ENCODE measurements at regions not wholly inside any gene's neighbourhood (a gene's known extent, or its start where the extent isn't known, plus 50 kb on each side); places are given as distances from the start of the nearest gene placed in this dataset.

DNA sequence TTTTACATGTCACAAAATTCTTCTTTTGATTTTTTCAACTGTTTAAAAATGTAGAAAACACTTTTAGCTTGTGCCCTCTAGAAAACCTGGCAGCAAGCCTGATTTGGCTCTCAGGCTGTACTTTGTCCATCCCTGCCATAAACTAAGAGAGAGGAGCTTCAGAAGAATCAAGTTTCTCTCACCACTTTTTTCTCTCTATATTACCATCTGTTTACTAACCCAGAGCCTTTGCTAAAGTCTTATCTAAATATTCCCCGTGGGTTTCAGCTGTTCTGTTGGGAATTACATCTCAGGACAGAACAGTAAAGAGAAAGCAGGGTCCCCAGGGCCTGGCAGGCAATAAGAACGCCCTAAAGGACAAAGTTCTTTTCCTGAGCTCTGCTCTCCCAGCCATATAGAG, 409.1 kb upstream of the CRIM1 start:
- DNase-seq (ENCODE audit: low spot score): no peak

DNA sequence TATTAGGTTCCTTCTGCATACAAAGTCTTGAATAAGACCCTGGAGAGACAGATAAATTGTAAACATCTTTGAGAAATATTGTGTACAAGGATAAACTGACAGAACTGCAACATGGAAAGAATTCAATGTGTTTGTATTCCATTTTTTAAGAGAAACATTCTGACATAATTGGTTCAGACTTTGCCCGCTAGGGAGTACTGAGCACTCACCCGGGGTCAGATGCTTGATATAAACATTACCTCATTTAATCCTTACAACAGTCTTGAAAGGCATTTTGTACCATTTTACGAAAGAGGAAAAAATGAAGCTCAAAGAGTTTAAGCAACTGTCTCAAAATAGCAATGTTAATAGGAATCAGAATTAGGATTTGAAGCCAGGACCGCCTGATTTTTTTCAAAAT, 416.7 kb upstream of the CRIM1 start:
- no peak for DNase-seq (ENCODE audit: low spot score)

DNA sequence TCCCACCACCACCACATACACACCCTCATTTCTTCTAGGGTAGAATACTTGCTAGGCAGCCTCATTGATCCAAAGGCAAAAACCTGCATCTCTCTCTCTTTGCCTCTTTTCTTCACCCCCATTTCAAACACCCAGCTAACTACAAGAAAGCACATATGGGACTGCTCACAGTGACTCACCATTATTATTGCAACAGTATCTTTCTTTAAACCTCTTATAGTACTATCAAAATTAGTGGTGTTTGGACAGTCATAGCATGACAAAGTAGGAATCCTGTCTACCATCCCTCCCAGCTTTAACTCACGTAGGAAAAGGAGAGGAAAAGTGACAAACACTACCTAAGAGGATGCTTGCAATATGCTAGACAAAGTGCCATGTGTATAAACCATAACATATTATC, 422.5 kb upstream of the CRIM1 start:
- DNase-seq (ENCODE audit: low spot score): peak; percentile 15

DNA sequence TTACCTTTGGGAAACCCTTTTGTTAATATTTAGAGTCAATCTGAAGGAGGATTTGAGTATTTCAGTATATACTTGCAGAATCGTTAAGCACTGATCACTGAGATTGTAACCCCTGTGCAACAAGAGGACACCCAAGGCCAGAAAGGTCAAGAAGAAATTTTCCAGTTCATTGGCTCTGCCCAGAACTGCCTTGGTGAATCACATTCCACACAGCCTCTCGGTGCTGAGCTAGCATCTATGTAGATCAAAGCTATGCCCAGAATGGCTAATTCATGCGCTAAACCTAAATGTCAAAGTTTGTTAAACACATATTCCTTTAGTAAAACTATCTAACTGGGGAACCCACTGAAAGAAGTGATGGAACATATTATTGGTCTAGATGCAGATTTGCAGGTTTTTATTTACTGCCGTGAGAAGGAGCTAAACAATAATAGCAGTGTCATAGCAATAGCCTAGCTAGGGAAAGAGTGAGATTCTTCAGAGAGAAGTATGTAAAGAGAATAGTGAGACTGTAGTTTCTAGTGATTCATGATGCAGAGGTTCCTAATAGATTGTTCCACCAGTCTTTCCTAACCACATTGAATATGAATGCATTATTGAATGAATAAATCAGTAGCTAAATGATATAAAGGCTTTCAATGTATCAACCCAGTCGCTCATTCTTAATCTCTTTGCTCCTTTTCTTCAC, 423.2 kb upstream of the CRIM1 start:
- DNase-seq (ENCODE audit: low spot score): no peak

DNA sequence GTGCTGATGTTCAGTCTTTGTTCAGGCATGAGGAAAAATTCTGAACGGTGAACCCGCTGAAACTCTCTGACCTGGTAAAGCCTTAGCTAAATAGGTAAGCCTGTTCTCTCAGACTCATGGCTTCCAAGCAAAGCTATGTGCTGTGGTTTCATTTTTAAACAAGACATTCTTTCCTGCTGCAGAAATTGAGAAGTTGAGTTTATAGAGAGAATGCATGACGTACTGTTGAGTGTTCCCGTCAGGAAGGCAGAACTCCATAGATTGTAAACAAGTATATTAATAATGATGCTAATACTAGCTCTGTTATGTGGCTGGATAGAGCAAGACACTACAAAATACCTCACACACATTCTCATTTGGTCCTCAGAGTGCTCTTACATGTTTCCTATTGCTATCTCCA, 424.0 kb upstream of the CRIM1 start:
- DNase-seq (ENCODE audit: low spot score): no peak

DNA sequence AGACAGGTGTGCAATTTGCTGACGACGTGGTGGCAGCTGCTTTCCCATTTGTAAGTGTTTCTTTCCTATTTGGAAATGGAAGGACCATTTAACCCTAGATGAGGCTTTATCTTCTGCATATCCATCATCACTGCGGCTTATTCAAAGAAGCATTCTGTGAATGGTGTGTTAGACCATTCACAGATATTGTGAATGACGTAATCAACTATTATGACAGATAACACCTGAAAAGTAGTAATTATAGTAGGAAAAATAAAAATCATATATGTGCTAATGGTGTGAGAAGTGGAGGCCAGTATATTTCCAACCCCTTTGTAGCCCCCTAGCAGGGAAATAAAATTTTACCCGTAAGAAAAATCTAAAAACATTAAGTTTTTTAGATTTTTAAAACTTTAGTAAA, 424.5 kb upstream of the CRIM1 start:
- no peak for DNase-seq (ENCODE audit: low spot score)

DNA sequence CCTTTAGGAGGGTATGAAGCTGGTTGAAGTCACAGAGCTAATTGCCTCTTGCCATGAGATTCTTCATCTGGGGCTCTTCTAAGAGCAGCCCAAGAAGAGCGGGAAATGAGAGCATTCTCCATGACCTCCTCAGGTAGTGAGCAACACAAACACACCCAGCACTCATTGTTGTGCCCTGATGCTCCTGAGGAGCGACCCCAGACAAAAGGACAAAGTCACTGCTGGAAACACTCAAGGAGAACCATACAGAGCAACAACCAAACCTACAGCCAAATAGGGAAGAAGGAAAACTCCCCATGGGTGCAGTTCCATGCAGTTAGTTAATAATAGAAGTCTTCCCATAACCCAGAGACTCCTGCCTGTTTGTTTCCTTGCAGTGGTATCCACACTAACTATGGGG, 426.0 kb upstream of the CRIM1 start:
- no peak for DNase-seq (ENCODE audit: low spot score)

DNA sequence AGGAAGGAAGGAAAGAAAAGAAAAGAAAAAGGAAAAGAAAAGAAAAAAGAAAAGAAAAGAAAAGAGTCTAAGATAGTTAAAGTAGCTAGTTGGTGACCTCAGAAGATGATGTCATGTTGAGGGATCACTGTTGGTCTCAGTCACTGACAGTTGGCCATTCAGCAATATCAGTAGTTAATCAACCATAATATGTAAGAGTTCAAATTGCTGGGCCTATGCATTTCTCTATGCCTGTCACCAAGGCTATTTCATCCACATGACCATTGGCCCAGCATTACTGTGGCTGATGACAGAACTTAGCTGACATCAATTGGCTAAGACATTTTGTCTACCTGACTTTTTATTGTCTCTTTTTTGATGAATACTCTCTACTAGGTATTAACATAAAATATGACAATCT, 435.5 kb upstream of the CRIM1 start:
- no peak for DNase-seq (ENCODE audit: low spot score)

DNA sequence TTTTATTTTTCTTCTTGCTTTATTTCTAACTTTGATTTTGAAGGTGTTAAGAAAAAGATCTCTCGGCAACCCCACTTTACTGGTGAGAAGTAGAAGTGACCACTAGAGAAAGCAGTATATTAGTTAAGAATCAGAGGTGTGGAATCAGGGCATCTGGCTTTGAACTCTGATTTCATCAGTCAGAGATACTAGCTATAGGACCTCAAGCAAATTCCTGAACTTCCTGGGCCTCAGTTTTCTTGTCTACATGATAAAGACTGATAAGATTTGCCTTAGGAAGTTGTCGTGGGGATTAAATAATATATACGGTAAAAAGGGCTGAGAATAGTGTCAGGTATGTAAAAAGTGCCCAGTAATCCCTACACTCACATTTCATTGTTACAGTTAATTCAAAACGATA, 440.3 kb upstream of the CRIM1 start:
- DNase-seq (ENCODE audit: low spot score): no peak

DNA sequence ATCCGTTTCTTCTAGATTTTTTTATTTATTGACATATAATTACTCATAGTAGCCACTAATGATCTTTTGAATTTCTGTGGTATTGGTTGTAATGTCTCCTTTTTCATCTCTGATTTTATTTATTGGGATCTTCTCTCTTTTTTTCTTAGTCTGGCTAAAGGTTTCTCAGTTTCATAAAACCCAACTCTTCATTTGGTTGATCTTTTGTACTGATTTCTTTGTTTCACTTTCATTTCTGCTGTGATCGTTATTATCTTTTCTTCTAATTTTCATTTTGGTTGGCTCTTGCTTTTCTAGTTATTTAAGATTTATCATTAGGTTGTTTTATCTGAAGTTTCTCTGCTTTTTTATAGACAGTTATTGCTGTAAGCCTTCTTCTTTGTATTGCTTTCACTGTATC, 463.6 kb upstream of the CRIM1 start:
- DNase-seq (ENCODE audit: low spot score): no peak

DNA sequence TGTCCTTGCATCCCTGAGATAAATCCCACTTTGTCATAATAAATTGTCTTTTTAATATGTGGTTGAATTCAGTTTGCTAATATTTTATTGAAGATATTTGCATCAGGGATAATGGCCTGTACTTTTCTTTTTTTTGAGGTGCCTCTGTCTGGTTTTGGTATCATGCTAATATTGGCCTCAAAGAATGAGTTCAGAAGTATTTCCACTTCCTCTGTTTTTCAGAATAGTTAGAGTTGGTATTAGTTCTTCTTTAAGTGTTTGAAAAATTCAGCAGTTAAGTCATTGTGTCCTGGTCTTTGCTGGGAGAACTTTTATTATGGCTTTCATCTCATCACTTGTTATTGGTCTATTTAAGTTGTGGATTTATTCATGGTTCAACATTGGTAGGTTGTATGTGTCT, 464.1 kb upstream of the CRIM1 start:
- DNase-seq (ENCODE audit: low spot score): no peak

DNA sequence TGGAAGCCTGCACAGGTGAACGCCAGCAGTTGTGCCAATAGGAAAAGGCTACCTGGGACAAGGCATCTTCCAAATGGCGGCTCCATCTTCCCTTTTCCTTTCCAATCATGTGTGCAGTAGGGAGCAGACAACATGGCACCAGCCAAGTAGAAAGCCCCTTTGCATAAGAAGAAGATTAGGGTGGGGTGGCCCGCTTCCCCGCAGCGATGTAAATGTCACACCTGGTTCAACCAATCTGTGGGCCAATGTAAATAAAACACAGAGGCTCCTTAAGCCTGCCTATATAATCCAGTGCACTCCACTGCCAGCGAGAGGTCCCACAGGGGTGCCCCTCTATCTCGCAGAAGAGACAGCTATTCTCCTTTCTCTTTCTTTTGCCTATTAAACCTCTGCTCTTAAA, 468.4 kb upstream of the CRIM1 start:
- DNase-seq (ENCODE audit: low spot score): no peak

DNA sequence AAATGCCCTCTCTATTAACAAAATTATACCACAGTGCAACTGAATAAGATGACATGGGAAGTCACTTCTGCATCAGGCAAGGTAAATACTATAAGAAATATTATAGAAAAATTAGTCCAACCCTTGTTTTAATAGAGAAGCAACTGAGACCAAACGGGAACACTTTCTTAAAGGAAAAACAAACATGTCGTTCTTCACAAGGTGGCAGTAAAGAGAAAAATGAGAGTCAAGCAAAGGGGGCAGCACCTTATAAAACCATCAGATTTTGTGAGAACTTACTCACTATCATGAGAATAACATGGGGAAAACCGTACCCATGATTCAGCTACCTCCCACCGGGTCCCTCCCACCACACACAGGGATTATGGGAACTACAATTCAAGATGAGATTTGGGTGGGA, 481.7 kb upstream of the CRIM1 start:
- DNase-seq (ENCODE audit: low spot score): peak; percentile 6

DNA sequence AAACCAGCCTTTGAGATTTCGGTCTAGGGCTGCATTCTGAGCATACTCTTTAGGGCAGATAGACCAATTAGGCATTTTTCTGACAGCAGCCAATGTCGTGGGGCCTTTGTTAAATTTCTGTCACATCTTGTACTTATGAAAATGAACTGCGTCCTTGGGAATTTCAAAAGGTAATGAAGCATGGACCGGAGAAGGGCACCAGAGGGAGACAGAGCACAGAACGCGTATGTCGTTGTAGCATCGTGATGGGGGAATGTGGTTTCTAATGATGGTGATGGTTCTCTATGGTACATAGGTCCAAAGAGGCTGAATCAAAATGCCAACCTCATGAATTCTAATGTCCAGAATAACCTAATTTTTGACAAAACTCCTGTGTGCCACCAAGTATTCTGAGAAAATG, 483.9 kb upstream of the CRIM1 start:
- DNase-seq (ENCODE audit: low spot score): peak; percentile 6

DNA sequence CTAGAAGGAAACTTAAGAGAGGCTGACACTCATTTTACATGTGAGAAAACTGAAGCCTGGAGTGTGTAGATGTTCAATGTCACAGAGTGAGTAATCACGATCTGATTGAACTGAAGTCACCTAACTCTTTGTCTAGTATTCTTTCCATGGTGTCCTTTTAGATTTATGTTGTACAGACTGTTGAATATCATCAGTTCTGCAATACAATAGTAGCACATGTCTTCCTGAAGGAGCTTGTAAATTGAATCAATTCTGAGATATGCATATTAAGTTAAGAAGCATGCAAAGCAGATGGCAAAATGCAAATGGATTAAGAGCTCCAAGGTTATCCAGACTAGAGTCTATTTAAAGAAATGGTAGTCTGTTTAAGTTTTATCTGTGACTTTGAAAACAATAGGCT, 484.9 kb upstream of the CRIM1 start:
- DNase-seq (ENCODE audit: low spot score): no peak

DNA sequence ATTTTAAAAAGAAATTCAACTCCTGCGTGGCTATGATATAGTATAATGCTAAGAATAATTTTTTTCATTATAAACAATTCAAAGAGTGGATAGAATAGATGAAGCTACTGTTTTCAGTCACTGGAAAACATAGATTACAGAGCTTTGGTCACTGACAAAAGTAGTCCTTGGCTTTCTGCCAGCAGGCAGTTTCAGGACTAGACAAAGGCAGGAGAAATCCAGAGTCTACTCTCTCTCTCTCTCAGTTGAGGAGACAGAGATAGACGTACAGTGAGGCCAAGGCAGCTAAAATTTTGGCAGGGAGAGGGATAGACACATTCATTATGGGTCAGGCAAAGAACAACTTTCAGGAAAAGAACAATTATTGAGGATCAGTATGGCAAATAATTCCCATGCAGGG, 491.4 kb upstream of the CRIM1 start:
- no peak for DNase-seq (ENCODE audit: low spot score)

DNA sequence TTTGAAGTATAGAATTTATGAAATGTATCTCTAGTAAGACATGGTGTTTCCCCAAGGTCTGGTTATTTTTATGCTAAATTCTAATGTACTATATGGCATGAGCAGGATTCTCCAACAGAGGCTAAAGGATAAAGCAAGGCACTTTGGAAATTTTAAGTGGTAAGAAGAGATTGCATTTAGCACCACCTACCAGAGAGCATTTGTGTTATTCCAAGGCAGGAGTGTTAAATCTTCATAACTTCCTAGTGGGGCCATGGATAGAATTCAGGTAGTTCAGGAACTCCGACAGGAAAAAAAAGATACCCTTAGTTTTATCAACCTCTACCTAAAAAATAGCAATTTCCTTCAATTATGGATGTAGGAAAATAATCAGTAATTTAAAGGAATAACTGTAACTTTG, 497.4 kb upstream of the CRIM1 start:
- DNase-seq (ENCODE audit: low spot score): no peak

DNA sequence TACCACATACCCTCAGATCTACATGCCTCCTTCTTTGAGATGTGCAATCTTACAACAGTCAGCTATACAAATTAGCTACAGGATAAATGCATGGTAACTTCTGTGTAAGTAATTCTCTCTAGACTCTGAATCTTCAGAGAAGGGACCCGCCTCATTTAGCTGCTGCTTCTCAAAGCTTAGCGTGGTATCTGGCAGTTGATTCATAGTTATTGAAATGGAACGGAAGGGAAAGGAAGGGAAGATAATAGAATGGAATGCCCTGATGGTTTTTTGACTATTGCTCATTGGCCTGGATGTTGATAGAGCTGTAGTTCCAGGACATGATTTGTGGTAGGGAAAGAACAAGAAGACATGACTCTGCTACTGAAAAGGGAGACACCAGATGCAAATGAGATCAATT, 498.1 kb upstream of the CRIM1 start:
- no peak for DNase-seq (ENCODE audit: low spot score)

DNA sequence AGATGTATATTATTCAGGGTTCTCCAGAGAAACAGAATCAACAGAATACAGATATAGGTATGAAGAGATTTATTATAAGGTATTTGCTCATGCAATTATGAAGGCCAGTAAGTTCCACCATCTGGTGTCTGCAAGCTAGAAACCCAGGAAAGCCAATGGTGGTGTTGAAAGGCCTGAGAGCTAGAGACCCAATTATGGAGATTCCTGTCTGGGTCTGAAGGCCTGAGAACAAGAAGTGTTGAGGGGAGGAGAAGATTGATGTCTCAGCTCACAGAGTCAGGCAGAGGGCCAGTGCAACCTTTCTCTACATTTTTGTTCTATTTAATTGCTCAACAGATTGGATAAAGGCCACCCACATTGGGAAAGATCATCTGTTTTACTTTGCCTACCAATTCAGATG, 524.2 kb upstream of the CRIM1 start:
- no peak for DNase-seq (ENCODE audit: low spot score)

DNA sequence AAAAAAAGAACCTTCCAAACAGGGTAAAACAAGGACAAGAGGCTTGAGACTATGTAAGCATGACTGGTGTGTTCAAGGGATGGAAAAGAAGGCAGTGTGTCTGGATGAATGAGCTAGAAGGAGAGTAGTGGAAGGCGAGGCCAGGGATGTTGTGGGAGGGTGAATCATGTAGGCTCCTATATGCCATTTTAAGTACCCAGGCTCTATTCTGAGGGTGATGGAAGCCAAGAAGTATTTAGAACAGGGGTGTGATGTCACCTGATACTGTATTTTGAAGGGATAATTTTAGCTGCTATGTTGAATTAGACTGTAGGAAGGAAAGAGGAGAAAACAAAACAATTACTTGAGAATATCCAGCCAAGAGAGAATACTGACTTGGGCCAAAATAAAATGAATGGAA, 524.7 kb upstream of the CRIM1 start:
- DNase-seq (ENCODE audit: low spot score): no peak

DNA sequence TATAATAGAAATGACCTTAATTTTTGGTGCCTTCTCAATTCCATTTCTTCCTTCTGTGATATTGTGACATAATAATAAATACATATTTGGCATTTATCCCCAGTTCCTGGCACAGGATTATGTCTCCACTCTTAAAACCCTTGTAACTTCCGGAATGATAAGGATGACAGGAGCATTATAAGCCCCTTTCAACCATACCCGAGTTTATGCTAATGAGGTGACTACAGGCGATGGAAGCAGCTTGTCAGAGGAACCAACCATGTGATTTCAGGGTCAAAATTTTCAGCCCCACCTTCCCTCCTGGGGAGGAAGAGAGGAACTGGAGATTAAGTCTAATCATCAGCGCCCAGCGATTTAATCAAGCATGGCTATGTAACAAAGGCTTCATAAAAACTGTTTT, 528.5 kb upstream of the CRIM1 start:
- DNase-seq (ENCODE audit: low spot score): no peak

DNA sequence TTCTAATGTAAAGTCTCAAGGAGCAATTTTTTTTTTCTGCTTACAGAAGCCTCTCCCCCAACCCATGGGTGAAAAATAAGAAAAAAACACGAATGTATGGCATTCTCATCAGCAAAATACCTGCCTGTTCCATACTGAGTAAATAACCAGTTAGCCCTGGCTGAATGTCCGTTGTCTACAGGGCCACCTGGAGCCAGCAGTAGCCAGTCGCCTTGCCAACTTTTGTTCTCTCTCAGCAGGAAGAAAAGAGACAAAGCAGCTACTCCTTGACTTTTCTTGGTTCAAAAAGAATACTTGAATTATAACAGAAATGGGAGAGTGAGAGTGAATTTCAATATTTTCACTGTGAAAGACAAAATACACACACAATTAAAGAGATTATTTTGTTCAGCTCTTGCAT, 532.9 kb upstream of the CRIM1 start:
- DNase-seq (ENCODE audit: low spot score): no peak

DNA sequence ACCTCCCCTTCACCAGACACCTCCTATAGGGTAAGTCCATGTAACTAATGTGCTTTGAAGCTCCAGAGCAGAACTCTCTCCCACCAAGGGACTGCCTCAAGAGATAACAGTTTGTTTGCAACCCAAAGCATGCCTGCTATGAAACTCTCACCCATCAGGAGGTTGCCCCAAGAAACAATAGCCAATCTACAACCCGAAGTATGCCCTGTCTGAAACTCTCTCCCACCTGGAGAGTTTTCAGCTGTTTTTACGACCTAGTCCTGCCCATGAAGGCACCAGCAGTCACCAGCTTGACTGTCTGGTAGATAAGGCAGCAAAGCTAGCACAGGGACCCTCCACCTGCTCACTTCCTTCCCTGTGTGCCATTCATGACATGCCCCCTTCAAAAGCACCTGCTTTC, 533.9 kb upstream of the CRIM1 start:
- DNase-seq (ENCODE audit: low spot score): no peak

DNA sequence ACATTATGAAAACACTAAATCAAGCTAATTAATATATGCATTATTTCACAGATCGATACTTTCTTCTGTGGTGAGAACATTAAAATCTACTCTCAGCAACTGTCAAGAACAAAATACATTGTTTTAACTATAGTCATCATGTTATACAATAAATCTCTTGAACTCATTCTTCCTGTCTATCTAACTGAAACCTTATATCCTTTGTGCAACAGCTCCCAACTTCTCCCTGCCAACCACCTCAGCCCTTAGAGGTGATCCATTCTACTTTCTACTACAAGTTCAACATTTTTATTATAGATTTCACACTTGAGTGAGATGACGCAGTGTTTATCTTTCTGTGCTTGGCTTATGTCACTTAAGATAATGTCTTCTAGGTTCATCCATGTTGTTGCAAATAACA, 535.2 kb upstream of the CRIM1 start:
- no peak for DNase-seq (ENCODE audit: low spot score)

DNA sequence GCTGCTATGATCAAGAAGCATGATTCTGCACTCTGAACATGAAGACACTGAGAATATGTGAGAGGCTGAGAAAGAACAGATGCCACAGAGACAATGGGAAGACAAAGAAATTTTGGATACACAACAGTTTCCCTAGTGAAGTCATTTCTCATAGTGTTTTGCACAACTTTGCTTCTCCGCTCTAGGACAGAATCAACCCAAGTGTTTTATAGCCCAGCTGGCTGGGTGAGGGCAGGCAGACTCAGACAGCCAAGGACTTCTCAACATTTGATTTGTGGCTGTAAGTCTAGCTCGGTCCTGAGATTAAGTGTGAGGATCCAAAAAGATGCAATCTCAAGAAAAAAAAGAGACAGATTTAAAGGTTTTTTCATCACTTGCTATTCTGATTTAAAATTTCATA, 536.5 kb upstream of the CRIM1 start:
- DNase-seq (ENCODE audit: low spot score): no peak

All from A172 (cell line).